ENCODE measurements at regions not wholly inside any gene's neighbourhood (a gene's known extent, or its start where the extent isn't known, plus 50 kb on each side); places are given as distances from the start of the nearest gene placed in this dataset.

- FAIRE-seq: no peak
- H3K4me3 ChIP-seq (ENCODE audit: control insufficient read depth in 2 of 3, extremely low read depth in 1 of 3, insufficient read depth in 2 of 3, low read depth in 1 of 3, low read length in 3 of 3): no peak overlapping the region
- H3K79me2 ChIP-seq (ENCODE audit: control insufficient read depth, insufficient read depth, low read length): no peaks in the 10 kb centered on the region
- H3K9ac ChIP-seq (ENCODE audit: control insufficient read depth, extremely low read depth, insufficient read depth, low read length): no peak overlapping the region
- peaks cover 6% of the 10 kb centered on the region for H3K4me1 ChIP-seq (ENCODE audit: control insufficient read depth, extremely low read depth, insufficient read depth, low read length)
- H3K27me3 ChIP-seq (ENCODE audit: control insufficient read depth, extremely low read depth, insufficient read depth, low read length): no peaks in the 10 kb centered on the region
- H3K9me1 ChIP-seq (ENCODE audit: control insufficient read depth, extremely low read depth, insufficient read depth, low read length): no peaks in the 10 kb centered on the region
- no peaks in the 10 kb centered on the region for H3K9me3 ChIP-seq (ENCODE audit: control insufficient read depth, low read depth, low read length)
- TF ChIP-seq EZH2 (IDR thresholded peaks at IDR 0.05; ENCODE audit: low read length) (no peak), CTCF (optimal IDR thresholded peaks at IDR 0.05 in 1 of 3, IDR thresholded peaks at IDR 0.05 in 1 of 3, conservative IDR thresholded peaks at IDR 0.05 in 1 of 3; ENCODE audit: extremely low read depth in 1 of 3, insufficient read depth in 2 of 3, low read length in 3 of 3) (no peak)
- DNase-seq (ENCODE audit: low read depth, low spot score): no peak
- H3K36me3 ChIP-seq (ENCODE audit: control insufficient read depth in 2 of 2, extremely low read depth in 1 of 2, insufficient read depth in 2 of 2, low read length in 2 of 2): no peaks in the 10 kb centered on the region
- H3K4me2 ChIP-seq (ENCODE audit: control insufficient read depth, extremely low read depth, insufficient read depth, low read depth, low read length): no peak overlapping the region
- no peak overlapping the region for H2AFZ ChIP-seq (ENCODE audit: control insufficient read depth, low read length)
- dilution Hi-C loops (cut with MboI; ENCODE audit: extremely low pct_ligation_motif_present, low sequenced_read_pairs): no loop called here
- no peaks in the 10 kb centered on the region for H4K20me1 ChIP-seq (ENCODE audit: control insufficient read depth, extremely low read depth, insufficient read depth, low read length)
- H3K27ac ChIP-seq (ENCODE audit: control insufficient read depth, insufficient read depth, low read length): no peak overlapping the region
Measured at GRCh38 chr3:15973414-15973813, 175.6 kb upstream of the ANKRD28 start.

DNA sequence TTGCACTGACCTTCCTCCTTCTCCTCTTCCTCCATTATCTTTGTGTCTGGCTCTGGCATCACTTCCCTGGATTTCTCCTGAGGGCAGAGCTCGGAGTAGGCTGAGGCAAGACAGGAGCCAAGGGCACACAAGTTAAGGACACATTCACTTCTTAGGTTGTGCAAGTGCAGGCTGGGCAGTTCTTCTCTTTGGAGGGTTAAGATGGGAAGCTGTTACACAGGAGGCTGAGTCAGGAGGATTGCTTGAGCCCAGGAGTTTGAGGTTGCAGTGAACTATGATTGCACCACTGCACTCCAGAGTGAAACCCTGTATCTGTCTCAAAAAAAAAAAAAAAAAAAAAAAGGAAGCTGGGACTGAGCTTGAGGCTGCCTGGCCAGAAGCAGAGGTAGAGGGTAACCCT is 176.2 kb upstream of the ANKRD28 start:
- Histone ChIP-seq H3K4me1 (ENCODE audit: control insufficient read depth, extremely low read depth, insufficient read depth, low read length) (peaks cover 6% of the 10 kb centered on the region), H2AFZ (ENCODE audit: control insufficient read depth, low read length) (no peak overlapping the region), H3K27me3 (ENCODE audit: control insufficient read depth, extremely low read depth, insufficient read depth, low read length) (no peaks in the 10 kb centered on the region), H3K4me3 (ENCODE audit: control insufficient read depth in 2 of 3, extremely low read depth in 1 of 3, insufficient read depth in 2 of 3, low read depth in 1 of 3, low read length in 3 of 3) (no peak overlapping the region), H3K79me2 (ENCODE audit: control insufficient read depth, insufficient read depth, low read length) (no peaks in the 10 kb centered on the region), H3K36me3 (ENCODE audit: control insufficient read depth in 2 of 2, extremely low read depth in 1 of 2, insufficient read depth in 2 of 2, low read length in 2 of 2) (no peaks in the 10 kb centered on the region), H3K9ac (ENCODE audit: control insufficient read depth, extremely low read depth, insufficient read depth, low read length) (no peak overlapping the region), H4K20me1 (ENCODE audit: control insufficient read depth, extremely low read depth, insufficient read depth, low read length) (no peaks in the 10 kb centered on the region), H3K27ac (ENCODE audit: control insufficient read depth, insufficient read depth, low read length) (no peak overlapping the region), H3K9me3 (ENCODE audit: control insufficient read depth, low read depth, low read length) (no peaks in the 10 kb centered on the region), H3K4me2 (ENCODE audit: control insufficient read depth, extremely low read depth, insufficient read depth, low read depth, low read length) (no peak overlapping the region), H3K9me1 (ENCODE audit: control insufficient read depth, extremely low read depth, insufficient read depth, low read length) (no peaks in the 10 kb centered on the region)
- DNase-seq (ENCODE audit: low read depth, low spot score) (no peak), FAIRE-seq (no peak)
- TF ChIP-seq EZH2 (IDR thresholded peaks at IDR 0.05; ENCODE audit: low read length): no peak
- TF ChIP-seq CTCF (optimal IDR thresholded peaks at IDR 0.05 in 1 of 3, IDR thresholded peaks at IDR 0.05 in 1 of 3, conservative IDR thresholded peaks at IDR 0.05 in 1 of 3; ENCODE audit: extremely low read depth in 1 of 3, insufficient read depth in 2 of 3, low read length in 3 of 3): no peak
- dilution Hi-C loops (cut with MboI; ENCODE audit: extremely low pct_ligation_motif_present, low sequenced_read_pairs): no loop called here

Measured in keratinocyte (primary cell).